Type B pancreatic cell (in vitro differentiated cells): ENCODE measurements at regions not wholly inside any gene's neighbourhood (a gene's known extent, or its start where the extent isn't known, plus 50 kb on each side); places are given as distances from the start of the nearest gene placed in this dataset.

Experiments
- DNase-seq: peaks from one replicate; pipeline ENCODE4 v3.0.0; 2021; ENCODE audit warnings: mixed read lengths; ENCODE audit not compliant: unreplicated experiment; ENCODE audit errors: extremely low spot score
- H3K27ac Mint-ChIP-seq: 2 replicates; pipeline ENCODE4 v1.8.0; 2021; ENCODE audit warnings: mild to moderate bottlenecking, mixed read lengths
- H3K27me3 Mint-ChIP-seq: 2 replicates; pipeline ENCODE4 v1.8.0; 2021; ENCODE audit warnings: mixed read lengths
- H3K36me3 Mint-ChIP-seq: 2 replicates; pipeline ENCODE4 v1.8.0; 2021; ENCODE audit warnings: mixed read lengths
- H3K4me1 Mint-ChIP-seq: one replicate; pipeline ENCODE4 v1.8.0; 2021; ENCODE audit warnings: mixed read lengths; ENCODE audit not compliant: unreplicated experiment
- H3K4me3 Mint-ChIP-seq: 2 replicates; pipeline ENCODE4 v1.8.0; 2021; ENCODE audit warnings: mild to moderate bottlenecking, mixed read lengths
- H3K9me3 Mint-ChIP-seq: 2 replicates; pipeline ENCODE4 v1.8.0; 2021; ENCODE audit warnings: mixed read lengths
- TF ChIP-seq, protein P1 (sequence below): fragments of 200-600 bp; sonication (generic); conservative IDR thresholded peaks from 2 replicates; pipeline ENCODE4 v1.5.0; 2021; ENCODE audit warnings: antibody characterized with exemption, mild to moderate bottlenecking

DNA sequence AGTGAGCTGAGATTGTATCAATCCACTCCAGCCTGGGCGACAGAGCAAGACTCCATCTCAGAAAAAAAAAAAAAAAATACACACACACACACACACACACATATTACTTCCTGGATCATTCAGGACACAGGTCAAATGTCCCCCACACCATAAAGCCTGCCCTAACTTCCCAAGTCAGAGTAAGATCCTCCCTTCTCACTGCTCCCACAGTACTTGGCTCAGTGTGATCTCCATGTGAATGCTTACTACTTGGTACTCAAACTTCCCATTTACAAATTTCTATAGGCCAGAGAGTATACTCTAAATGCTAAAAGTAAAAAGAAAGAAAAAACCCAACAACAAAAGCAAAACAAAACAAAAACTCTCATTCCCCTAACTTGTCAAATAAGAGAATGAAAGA, 386.8 kb downstream of the SLITRK6 start:
- Mint-ChIP-seq H3K36me3 (no peaks in the 10 kb centered on the region), H3K4me3 (no peak overlapping the region), H3K27me3 (no peaks in the 10 kb centered on the region), H3K27ac (no peak overlapping the region), H3K9me3 (no peaks in the 10 kb centered on the region), H3K4me1 (no peaks in the 10 kb centered on the region)
- DNase-seq, result no peak
- TF ChIP-seq, protein P1, sequence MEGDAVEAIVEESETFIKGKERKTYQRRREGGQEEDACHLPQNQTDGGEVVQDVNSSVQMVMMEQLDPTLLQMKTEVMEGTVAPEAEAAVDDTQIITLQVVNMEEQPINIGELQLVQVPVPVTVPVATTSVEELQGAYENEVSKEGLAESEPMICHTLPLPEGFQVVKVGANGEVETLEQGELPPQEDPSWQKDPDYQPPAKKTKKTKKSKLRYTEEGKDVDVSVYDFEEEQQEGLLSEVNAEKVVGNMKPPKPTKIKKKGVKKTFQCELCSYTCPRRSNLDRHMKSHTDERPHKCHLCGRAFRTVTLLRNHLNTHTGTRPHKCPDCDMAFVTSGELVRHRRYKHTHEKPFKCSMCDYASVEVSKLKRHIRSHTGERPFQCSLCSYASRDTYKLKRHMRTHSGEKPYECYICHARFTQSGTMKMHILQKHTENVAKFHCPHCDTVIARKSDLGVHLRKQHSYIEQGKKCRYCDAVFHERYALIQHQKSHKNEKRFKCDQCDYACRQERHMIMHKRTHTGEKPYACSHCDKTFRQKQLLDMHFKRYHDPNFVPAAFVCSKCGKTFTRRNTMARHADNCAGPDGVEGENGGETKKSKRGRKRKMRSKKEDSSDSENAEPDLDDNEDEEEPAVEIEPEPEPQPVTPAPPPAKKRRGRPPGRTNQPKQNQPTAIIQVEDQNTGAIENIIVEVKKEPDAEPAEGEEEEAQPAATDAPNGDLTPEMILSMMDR, result no peak

DNA sequence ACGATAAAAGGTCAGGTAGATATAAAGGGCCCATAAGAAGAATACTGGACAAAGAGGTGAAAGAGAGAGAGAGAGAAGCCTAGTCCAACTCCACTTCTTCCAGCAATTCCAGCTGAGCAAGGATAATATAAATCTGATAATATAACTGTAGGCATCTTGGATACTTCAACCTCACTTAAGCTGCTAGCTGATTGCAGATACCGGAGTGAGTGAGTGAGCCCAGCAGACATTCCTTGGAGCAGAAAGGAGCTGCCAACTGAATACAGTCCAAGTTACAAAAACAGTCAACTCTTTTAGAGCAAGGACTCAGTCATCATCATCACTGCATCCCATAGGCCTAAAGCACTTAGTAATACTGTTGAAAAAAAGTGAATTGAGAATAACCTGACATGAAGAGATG, 387.6 kb downstream of the SLITRK6 start:
- H3K36me3 Mint-ChIP-seq, result no peaks in the 10 kb centered on the region
- no peak for DNase-seq
- no peaks in the 10 kb centered on the region for H3K4me1 Mint-ChIP-seq
- H3K27ac Mint-ChIP-seq, result no peak overlapping the region
- no peaks in the 10 kb centered on the region for H3K27me3 Mint-ChIP-seq
- TF ChIP-seq, protein P1, result no peak
- H3K9me3 Mint-ChIP-seq, result no peaks in the 10 kb centered on the region
- H3K4me3 Mint-ChIP-seq, result no peak overlapping the region

DNA sequence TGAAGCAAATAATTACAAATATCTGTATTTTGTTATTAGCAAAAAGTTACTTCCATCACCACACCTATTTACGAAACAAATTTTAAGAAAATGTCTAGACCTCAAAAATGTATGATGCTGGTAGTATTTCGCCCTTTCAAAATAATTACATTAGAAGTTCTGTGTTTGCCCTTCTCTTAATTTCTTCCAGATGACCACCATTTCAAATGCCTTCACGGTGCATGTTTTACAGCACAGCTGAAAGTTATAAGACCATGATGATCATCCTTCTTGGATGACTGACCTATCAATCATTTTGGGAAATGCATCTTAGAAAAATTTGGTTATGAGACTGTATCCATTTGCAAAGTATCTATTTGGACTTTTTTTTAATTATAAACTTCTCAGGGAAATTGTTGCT, 390.8 kb downstream of the SLITRK6 start:
- no peaks in the 10 kb centered on the region for H3K36me3 Mint-ChIP-seq
- H3K27ac Mint-ChIP-seq, result no peak overlapping the region
- no peaks in the 10 kb centered on the region for H3K27me3 Mint-ChIP-seq
- H3K9me3 Mint-ChIP-seq, result peaks cover 2% of the 10 kb centered on the region
- DNase-seq, result no peak
- no peaks in the 10 kb centered on the region for H3K4me1 Mint-ChIP-seq
- TF ChIP-seq, protein P1, result no peak
- no peak overlapping the region for H3K4me3 Mint-ChIP-seq

DNA sequence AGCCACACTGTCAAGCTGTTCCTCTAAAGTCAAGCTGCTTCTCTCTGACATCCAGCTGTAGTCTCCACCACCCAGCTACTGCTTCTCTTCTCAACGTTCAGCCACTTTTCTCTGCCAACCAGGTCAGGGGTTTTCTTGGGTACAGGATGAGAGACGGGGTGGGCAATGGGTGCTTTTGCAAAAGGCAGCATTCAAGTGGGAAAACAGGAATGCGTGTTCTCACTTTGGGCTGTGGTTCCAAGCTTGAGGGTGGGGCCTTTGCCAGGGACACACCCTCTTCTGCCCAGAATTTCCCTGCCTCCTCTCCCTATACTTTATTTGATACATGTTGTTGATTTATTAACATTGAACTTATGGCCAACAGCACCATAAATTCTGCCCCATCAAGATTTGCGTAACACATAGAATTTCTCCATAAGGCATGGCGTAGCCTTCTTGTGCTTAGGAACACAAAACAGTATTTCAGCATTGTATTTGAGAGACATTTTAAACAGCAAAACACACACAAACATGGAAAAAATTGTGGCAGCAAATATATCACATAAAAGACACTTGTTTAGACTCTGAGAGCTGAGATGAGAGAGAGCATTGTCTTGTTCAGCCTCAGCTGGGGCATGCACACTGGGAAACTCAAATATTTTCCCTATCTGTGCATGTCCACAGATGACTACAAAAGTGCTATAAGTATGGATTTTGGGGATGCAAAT, 392.8 kb downstream of the SLITRK6 start:
- no peak for DNase-seq
- Mint-ChIP-seq H3K4me1 (no peaks in the 10 kb centered on the region), H3K9me3 (peaks cover 3% of the 10 kb centered on the region), H3K36me3 (no peaks in the 10 kb centered on the region), H3K27me3 (no peaks in the 10 kb centered on the region), H3K4me3 (no peak overlapping the region), H3K27ac (no peak overlapping the region)
- TF ChIP-seq, protein P1, result no peak

DNA sequence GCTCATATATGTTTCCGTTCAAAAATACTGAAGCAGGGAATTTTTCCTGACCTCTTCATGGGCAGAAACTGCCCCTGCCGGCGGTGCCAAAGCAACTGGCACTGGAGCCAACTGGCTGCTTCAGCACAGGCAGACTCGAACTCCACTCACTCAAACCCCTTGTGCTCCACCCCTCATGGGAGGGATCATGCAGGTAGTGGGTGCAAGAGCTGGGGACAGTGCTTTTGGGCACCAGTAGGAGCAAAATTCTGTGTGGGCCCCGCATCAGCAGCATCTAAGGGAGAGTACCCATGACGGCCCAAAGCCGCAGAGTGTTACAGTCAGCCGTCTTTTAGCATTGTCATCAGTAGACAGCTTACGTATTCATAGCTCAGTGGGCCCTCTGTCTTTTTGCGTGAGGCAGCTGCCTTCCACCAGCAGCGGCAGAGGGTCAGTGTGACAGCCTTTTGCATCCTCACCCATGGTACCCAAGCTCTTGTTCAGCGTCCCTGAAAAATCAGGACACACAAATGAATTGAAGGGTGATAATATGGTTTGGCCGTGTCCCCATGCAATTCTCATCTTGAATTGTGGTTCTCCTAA, 393.8 kb downstream of the SLITRK6 start:
- TF ChIP-seq, protein P1, result no peak
- H3K9me3 Mint-ChIP-seq, result peaks cover 3% of the 10 kb centered on the region
- no peak for DNase-seq
- no peaks in the 10 kb centered on the region for H3K27me3 Mint-ChIP-seq
- no peaks in the 10 kb centered on the region for H3K4me1 Mint-ChIP-seq
- no peaks in the 10 kb centered on the region for H3K36me3 Mint-ChIP-seq
- no peak overlapping the region for H3K4me3 Mint-ChIP-seq
- no peak overlapping the region for H3K27ac Mint-ChIP-seq
